RKO (cell line): ENCODE measurements at regions not wholly inside any gene's neighbourhood (a gene's known extent, or its start where the extent isn't known, plus 50 kb on each side); places are given as distances from the start of the nearest gene placed in this dataset.
A peak's percentile ranks its signal among the peaks of the same experiment; 100 is the strongest.
"Not testable (repeated sequence)": the region's sequence is repeated elsewhere in the genome, so short reads cannot be mapped to it uniquely, and the experiment has no call there.

Experiments
- DNase-seq: peaks from one replicate; pipeline ENCODE4 v3.0.0-alpha.2; 2016; ENCODE audit warnings: low spot score

- no peak for DNase-seq
These were observed 233.0 kb upstream of the PRKD1 start for GRCh38 chr14:30160608-30161007.

GRCh38 chr14:30162066-30162465, 234.4 kb upstream of the PRKD1 start:
- DNase-seq = no peak

- no peak for DNase-seq
These were observed 237.6 kb upstream of the PRKD1 start for GRCh38 chr14:30165255-30165654.

- no peak for DNase-seq
These were observed 250.1 kb upstream of the PRKD1 start for GRCh38 chr14:30177781-30178180.

GRCh38 chr14:30179381-30180130, 251.9 kb upstream of the PRKD1 start:
- DNase-seq = no peak

GRCh38 chr14:30180219-30180618, 252.6 kb upstream of the PRKD1 start:
- no peak for DNase-seq

- DNase-seq = peak; percentile 2
These were observed 258.2 kb upstream of the PRKD1 start for GRCh38 chr14:30185832-30186231.

- DNase-seq = no peak
These were observed 264.1 kb upstream of the PRKD1 start for GRCh38 chr14:30191639-30192279.

GRCh38 chr14:30193101-30193500, 265.5 kb upstream of the PRKD1 start:
- DNase-seq = no peak

- no peak for DNase-seq
These were observed 266.3 kb upstream of the PRKD1 start for GRCh38 chr14:30193845-30194501.

GRCh38 chr14:30194741-30195148, 267.1 kb upstream of the PRKD1 start:
- no peak for DNase-seq

GRCh38 chr14:30195941-30196340, 268.3 kb upstream of the PRKD1 start:
- DNase-seq = no peak

GRCh38 chr14:30196861-30197260, 269.2 kb upstream of the PRKD1 start:
- DNase-seq = no peak

GRCh38 chr14:30198720-30199119, 271.1 kb upstream of the PRKD1 start:
- DNase-seq = not testable (repeated sequence)

- DNase-seq = no peak
These were observed 276.9 kb upstream of the PRKD1 start for GRCh38 chr14:30204431-30204980.

- DNase-seq = no peak
These were observed 281.5 kb upstream of the PRKD1 start for GRCh38 chr14:30209136-30209535.

GRCh38 chr14:30210630-30211029, 283.0 kb upstream of the PRKD1 start:
- DNase-seq = no peak

- no peak for DNase-seq
These were observed 283.7 kb upstream of the PRKD1 start for GRCh38 chr14:30211326-30211725.

GRCh38 chr14:30214014-30214413, 286.4 kb upstream of the PRKD1 start:
- no peak for DNase-seq

GRCh38 chr14:30214461-30215090, 286.9 kb upstream of the PRKD1 start:
- DNase-seq = peak; percentile 63

- no peak for DNase-seq
These were observed 291.3 kb upstream of the PRKD1 start for GRCh38 chr14:30218907-30219306.

GRCh38 chr14:30221546-30221945, 293.9 kb upstream of the PRKD1 start:
- DNase-seq = no peak
